Rectal smooth muscle tissue (tissue), 1 donor: ENCODE measurements at regions not wholly inside any gene's neighbourhood (a gene's known extent, or its start where the extent isn't known, plus 50 kb on each side); places are given as distances from the start of the nearest gene placed in this dataset.

Experiments
- H3K27ac ChIP-seq: one replicate; pipeline ENCODE4 v1.7.0; 2013; ENCODE audit warnings: low read depth, low read length, inconsistent platforms
- H3K27me3 ChIP-seq: one replicate; pipeline ENCODE4 v1.7.0; 2013; ENCODE audit warnings: low read length; ENCODE audit not compliant: control insufficient read depth, insufficient read depth
- H3K36me3 ChIP-seq: one replicate; pipeline ENCODE4 v1.7.0; 2013; ENCODE audit warnings: low read length; ENCODE audit not compliant: control insufficient read depth, insufficient read depth
- H3K4me1 ChIP-seq: one replicate; pipeline ENCODE4 v1.7.0; 2013; ENCODE audit warnings: low read length; ENCODE audit not compliant: control insufficient read depth, insufficient read depth
- H3K4me3 ChIP-seq: one replicate; pipeline ENCODE4 v1.7.0; 2013; ENCODE audit warnings: low read length
- H3K9ac ChIP-seq: one replicate; pipeline ENCODE4 v1.7.0; 2013; ENCODE audit warnings: low read length

- Histone ChIP-seq H3K27me3 (no peaks in the 10 kb centered on the region), H3K9ac (no peak overlapping the region), H3K36me3 (no peaks in the 10 kb centered on the region), H3K4me1 (no peaks in the 10 kb centered on the region), H3K27ac (no peak overlapping the region), H3K4me3 (no peak overlapping the region)
Observed at GRCh38 chr3:182609575-182610156, 183.6 kb upstream of the ATP11B start.

- no peak overlapping the region for H3K9ac ChIP-seq
- H3K36me3 ChIP-seq, result no peaks in the 10 kb centered on the region
- H3K4me3 ChIP-seq, result no peak overlapping the region
- no peak overlapping the region for H3K27ac ChIP-seq
- no peaks in the 10 kb centered on the region for H3K4me1 ChIP-seq
- no peaks in the 10 kb centered on the region for H3K27me3 ChIP-seq
Observed at GRCh38 chr3:182612332-182612731, 181.0 kb upstream of the ATP11B start.

GRCh38 chr3:182617500-182617899 lies 175.8 kb upstream of the ATP11B start:
- Histone ChIP-seq H3K4me3 (no peak overlapping the region), H3K36me3 (no peaks in the 10 kb centered on the region), H3K27ac (no peak overlapping the region), H3K4me1 (no peaks in the 10 kb centered on the region), H3K27me3 (no peaks in the 10 kb centered on the region), H3K9ac (no peak overlapping the region)

GRCh38 chr3:182618085-182618732 lies 175.1 kb upstream of the ATP11B start:
- H3K27ac ChIP-seq, result no peak overlapping the region
- H3K4me3 ChIP-seq, result no peak overlapping the region
- H3K27me3 ChIP-seq, result no peaks in the 10 kb centered on the region
- no peaks in the 10 kb centered on the region for H3K36me3 ChIP-seq
- no peaks in the 10 kb centered on the region for H3K4me1 ChIP-seq
- H3K9ac ChIP-seq, result no peak overlapping the region

GRCh38 chr3:182618981-182619591 lies 174.2 kb upstream of the ATP11B start:
- H3K9ac ChIP-seq, result no peak overlapping the region
- no peaks in the 10 kb centered on the region for H3K4me1 ChIP-seq
- H3K36me3 ChIP-seq, result no peaks in the 10 kb centered on the region
- no peak overlapping the region for H3K4me3 ChIP-seq
- no peaks in the 10 kb centered on the region for H3K27me3 ChIP-seq
- H3K27ac ChIP-seq, result no peak overlapping the region

GRCh38 chr3:182620723-182621434 lies 172.4 kb upstream of the ATP11B start:
- Histone ChIP-seq H3K27me3 (no peaks in the 10 kb centered on the region), H3K36me3 (no peaks in the 10 kb centered on the region), H3K27ac (no peak overlapping the region), H3K9ac (no peak overlapping the region), H3K4me1 (no peaks in the 10 kb centered on the region), H3K4me3 (no peak overlapping the region)

- Histone ChIP-seq H3K27me3 (no peaks in the 10 kb centered on the region), H3K9ac (no peak overlapping the region), H3K4me3 (no peak overlapping the region), H3K27ac (no peak overlapping the region), H3K4me1 (no peaks in the 10 kb centered on the region), H3K36me3 (no peaks in the 10 kb centered on the region)
Observed at GRCh38 chr3:182621435-182622240, 171.7 kb upstream of the ATP11B start.

- no peak overlapping the region for H3K9ac ChIP-seq
- no peaks in the 10 kb centered on the region for H3K27me3 ChIP-seq
- H3K36me3 ChIP-seq, result no peaks in the 10 kb centered on the region
- H3K27ac ChIP-seq, result no peak overlapping the region
- H3K4me1 ChIP-seq, result no peaks in the 10 kb centered on the region
- no peak overlapping the region for H3K4me3 ChIP-seq
Observed at GRCh38 chr3:182622241-182622545, 171.1 kb upstream of the ATP11B start.

- Histone ChIP-seq H3K27me3 (no peaks in the 10 kb centered on the region), H3K4me1 (no peaks in the 10 kb centered on the region), H3K27ac (no peak overlapping the region), H3K9ac (no peak overlapping the region), H3K4me3 (no peak overlapping the region), H3K36me3 (no peaks in the 10 kb centered on the region)
Observed at GRCh38 chr3:182626484-182627467, 166.5 kb upstream of the ATP11B start.

GRCh38 chr3:182628531-182628930 lies 164.8 kb upstream of the ATP11B start:
- H3K27me3 ChIP-seq, result no peaks in the 10 kb centered on the region
- no peak overlapping the region for H3K27ac ChIP-seq
- no peak overlapping the region for H3K4me3 ChIP-seq
- no peaks in the 10 kb centered on the region for H3K36me3 ChIP-seq
- H3K9ac ChIP-seq, result no peak overlapping the region
- no peaks in the 10 kb centered on the region for H3K4me1 ChIP-seq

- Histone ChIP-seq H3K4me3 (no peak overlapping the region), H3K27ac (no peak overlapping the region), H3K4me1 (no peaks in the 10 kb centered on the region), H3K9ac (no peak overlapping the region), H3K27me3 (no peaks in the 10 kb centered on the region), H3K36me3 (no peaks in the 10 kb centered on the region)
Observed at GRCh38 chr3:182629521-182629920, 163.8 kb upstream of the ATP11B start.
